HepG2 (cell line): ENCODE measurements at regions not wholly inside any gene's neighbourhood (a gene's known extent, or its start where the extent isn't known, plus 50 kb on each side); places are given as distances from the start of the nearest gene placed in this dataset.

Source experiments
- ATAC-seq: fragments of 200-7000 bp; cut with Tn5 transposase; 3 replicates; pipeline ENCODE4 v1.9.1; 2020; ENCODE audit warnings: mild to moderate bottlenecking, moderate library complexity
- BruUV-seq: library from RNA; stranded (reverse); fragments of 400-500 nt; replicated peaks from 2 replicates; lab custom pipeline; 2021; lab: Mats Ljungman, UMichigan
- CTCF ChIA-PET: fragments of 300-600 bp; formaldehyde crosslinking; extraction: SDS; loops from one replicate; lab custom pipeline; 2021; ENCODE audit warnings: low total read pairs, inconsistent platforms, low intra/inter-chr PET ratio; lab: Yijun Ruan, JAX
- POLR2A ChIA-PET: fragments of 350-600 bp; sonication (Branson Sonifier 250); formaldehyde crosslinking; loops from one replicate; lab custom pipeline; 2020; ENCODE audit warnings: antibody characterized with exemption, inconsistent platforms; lab: Yijun Ruan, JAX
- DNase-seq: peaks from one replicate; pipeline ENCODE4 v3.0.0-alpha.2; 2015; ENCODE audit warnings: low spot score
- FAIRE-seq: peaks from 3 replicates; lab custom pipeline; 2011; peaks lifted over from hg19 to GRCh38; lab: Jason Lieb, UNC
- H2AFZ ChIP-seq: one replicate; pipeline ENCODE4 v1.6.1; 2011; ENCODE audit warnings: low read length, inconsistent platforms
- H3K27ac ChIP-seq: fragments of 300-600 bp; 3 replicates; pipeline ENCODE4 v1.8.0; 2011; ENCODE audit warnings: mixed run types, mild to moderate bottlenecking, mixed read lengths, low read length, inconsistent platforms; ENCODE audit not compliant: insufficient read depth; ENCODE audit errors: extremely low read length
- H3K27me3 ChIP-seq, 2 experiments: fragments of 200-600 bp in 1 of 2; 2 replicates in 1 of 2; 3 replicates in 1 of 2; pipeline versions ENCODE4 v1.6.0 to v1.8.0; 2011; ENCODE audit warnings: low read length in 2 of 2, mild to moderate bottlenecking in 2 of 2, moderate library complexity in 2 of 2, inconsistent platforms in 1 of 2; ENCODE audit not compliant: insufficient read depth in 2 of 2, control insufficient read depth in 1 of 2
- H3K36me3 ChIP-seq, 2 experiments: fragments of 200-600 bp in 1 of 2; replicated peaks in 1 of 2; 2 replicates in 1 of 2; 3 replicates in 1 of 2; pipeline versions ENCODE4 v1.5.1 to v1.8.0; 2011; ENCODE audit warnings: low read length in 2 of 2, inconsistent platforms in 1 of 2; ENCODE audit not compliant: insufficient read depth in 2 of 2, control insufficient read depth in 1 of 2
- H3K4me1 ChIP-seq: 2 replicates; pipeline ENCODE4 v1.5.1; 2012; ENCODE audit warnings: low read length, inconsistent platforms; ENCODE audit not compliant: insufficient read depth
- H3K4me2 ChIP-seq: 2 replicates; pipeline ENCODE4 v1.6.0; 2011; ENCODE audit warnings: low read depth, low read length, inconsistent platforms
- H3K4me3 ChIP-seq, 3 experiments: fragments of 200-600 bp in 1 of 3; sonication (generic), shearing (Covaris generic) in 1 of 3; replicated peaks in 1 of 3; 2 replicates each; pipeline ENCODE4 v1.5.1; 2011 to 2016; ENCODE audit warnings: low read length in 3 of 3, inconsistent platforms in 2 of 3, low read depth in 2 of 3, mild to moderate bottlenecking in 2 of 3, control low read depth in 1 of 3, mixed read lengths in 1 of 3; ENCODE audit not compliant: insufficient read depth in 1 of 3
- H3K79me2 ChIP-seq: one replicate; pipeline ENCODE4 v1.6.1; 2011; ENCODE audit warnings: low read length, inconsistent platforms; ENCODE audit not compliant: insufficient read depth
- H3K9ac ChIP-seq: 2 replicates; pipeline ENCODE4 v1.6.0; 2011; ENCODE audit warnings: mild to moderate bottlenecking, low read depth, low read length, inconsistent platforms; ENCODE audit not compliant: insufficient read depth
- H3K9me3 ChIP-seq: 2 replicates; pipeline ENCODE4 v1.5.1; 2012; ENCODE audit warnings: mild to moderate bottlenecking, low read length
- H4K20me1 ChIP-seq: 2 replicates; pipeline ENCODE4 v1.6.0; 2011; ENCODE audit warnings: inconsistent platforms, mild to moderate bottlenecking, low read length, moderate library complexity; ENCODE audit not compliant: insufficient read depth
- ATF3 ChIP-seq: sonication (generic); formaldehyde crosslinking; IDR thresholded peaks from 2 replicates; pipeline ENCODE4 v1.4.0; 2020; ENCODE audit warnings: missing genetic modification reagents
- BRF2 ChIP-seq: sonication (generic); formaldehyde crosslinking; IDR thresholded peaks from 2 replicates; pipeline ENCODE4 v1.8.1; 2022; ENCODE audit warnings: mild to moderate bottlenecking, missing genetic modification reagents
- CCAR2 ChIP-seq: fragments of 200-400 bp; formaldehyde crosslinking; optimal IDR thresholded peaks from 2 replicates; pipeline ENCODE3; 2018; ENCODE audit warnings: low read depth, mild to moderate bottlenecking, low read length, moderate library complexity
- FOXO1 ChIP-seq: sonication (generic); formaldehyde crosslinking; IDR thresholded peaks from 2 replicates; pipeline ENCODE4 v1.4.0; 2020; ENCODE audit warnings: missing genetic modification reagents
- HNRNPK ChIP-seq: fragments of 200-400 bp; formaldehyde crosslinking; IDR thresholded peaks from 2 replicates; pipeline ENCODE4 v1.6.1; 2018; ENCODE audit warnings: low read length, low read depth, moderate library complexity, mild to moderate bottlenecking; ENCODE audit not compliant: poor library complexity, severe bottlenecking
- HOXA7 ChIP-seq: sonication (generic); formaldehyde crosslinking; IDR thresholded peaks from 2 replicates; pipeline ENCODE4 v1.8.1; 2022; ENCODE audit warnings: mild to moderate bottlenecking, missing genetic modification reagents, moderate library complexity
- MTF2 ChIP-seq: sonication (generic); formaldehyde crosslinking; IDR thresholded peaks from 2 replicates; pipeline ENCODE4 v1.5.0; 2020; ENCODE audit warnings: missing genetic modification reagents, borderline replicate concordance
- NCOA2 ChIP-seq: sonication (generic); formaldehyde crosslinking; IDR thresholded peaks from 2 replicates; pipeline ENCODE4 v1.8.0; 2022; ENCODE audit warnings: inconsistent platforms
- POLR2G ChIP-seq: fragments of 200-400 bp; formaldehyde crosslinking; IDR thresholded peaks from 2 replicates; pipeline ENCODE4 v1.6.1; 2018; ENCODE audit warnings: mild to moderate bottlenecking, low read depth, low read length, moderate library complexity
- RFXANK ChIP-seq: IDR thresholded peaks from 2 replicates; pipeline ENCODE4 v1.6.1; 2016
- SETDB1 ChIP-seq: sonication (generic); formaldehyde crosslinking; IDR thresholded peaks from 2 replicates; pipeline ENCODE4 v1.5.1; 2020; ENCODE audit warnings: missing genetic modification reagents, mild to moderate bottlenecking, borderline replicate concordance
- SMAD9 ChIP-seq: sonication (generic); formaldehyde crosslinking; IDR thresholded peaks from 2 replicates; pipeline ENCODE4 v1.5.1; 2020; ENCODE audit warnings: mild to moderate bottlenecking, missing genetic modification reagents
- TERF1 ChIP-seq: sonication (generic); formaldehyde crosslinking; IDR thresholded peaks from 2 replicates; pipeline ENCODE4 v1.8.0; 2022; ENCODE audit warnings: mild to moderate bottlenecking, missing genetic modification reagents, moderate library complexity
- ZMAT5 ChIP-seq: sonication (generic); formaldehyde crosslinking; IDR thresholded peaks from 2 replicates; pipeline ENCODE4 v1.5.0; 2020; ENCODE audit warnings: mild to moderate bottlenecking, low read depth, missing genetic modification reagents, borderline replicate concordance
- ZNF446 ChIP-seq: sonication (generic); formaldehyde crosslinking; IDR thresholded peaks from 2 replicates; pipeline ENCODE4 v1.5.0; 2020; ENCODE audit warnings: mild to moderate bottlenecking, missing genetic modification reagents
- ZNF503 ChIP-seq: sonication (generic); formaldehyde crosslinking; IDR thresholded peaks from 2 replicates; pipeline ENCODE4 v1.4.0; 2020; ENCODE audit warnings: missing genetic modification reagents
- ZNF747 ChIP-seq: sonication (generic); formaldehyde crosslinking; IDR thresholded peaks from 2 replicates; pipeline ENCODE4 v1.8.1; 2023; ENCODE audit warnings: missing genetic modification reagents, mild to moderate bottlenecking, borderline replicate concordance
- ZNF878 ChIP-seq: sonication (generic); formaldehyde crosslinking; IDR thresholded peaks from 2 replicates; pipeline ENCODE4 v1.8.1; 2023; ENCODE audit warnings: mild to moderate bottlenecking, missing genetic modification reagents, moderate library complexity
- WGBS: methylation state at CpG from one replicate; pipeline ENCODE4 v1.1.6; 2017; ENCODE audit warnings: low lambda C conversion rate; 5-methylcytosine and 5-hydroxymethylcytosine counted together
- in situ Hi-C: cut with HindIII; loops from 2 replicates; pipeline ENCODE4 v1.10.0; 2017; ENCODE audit warnings: low pct_unique_long_range_greater_than_20kb; ENCODE audit not compliant: extremely low pct_ligation_motif_present
- intact Hi-C: fragments of 100-400 bp; cut with micrococcal nuclease; formaldehyde crosslinking; loops from one replicate; pipeline ENCODE4 v1.10.0; 2022; ENCODE audit not compliant: unreplicated experiment
- TF ChIP-seq, protein P1 (sequence below): sonication (generic); formaldehyde crosslinking; IDR thresholded peaks from 2 replicates; pipeline ENCODE4 v1.5.0; 2020; ENCODE audit warnings: mild to moderate bottlenecking, missing genetic modification reagents, borderline replicate concordance

- in situ Hi-C loops (no loop called here), intact Hi-C loops (no loop called here)
- TF ChIP-seq ZNF747 (CRISPR knock-in tag) (no peak), ZNF446 (no peak), SMAD9 (CRISPR knock-in tag) (no peak), HNRNPK (no peak), ATF3 (CRISPR knock-in tag) (no peak), CCAR2 (no peak), TERF1 (CRISPR knock-in tag) (no peak), HOXA7 (no peak), ZMAT5 (CRISPR knock-in tag) (no peak), MTF2 (CRISPR knock-in tag) (no peak), NCOA2 (CRISPR knock-in tag) (no peak), SETDB1 (no peak), RFXANK (CRISPR knock-in tag) (no peak), BRF2 (CRISPR knock-in tag) (no peak), FOXO1 (CRISPR knock-in tag) (no peak), ZNF878 (CRISPR knock-in tag) (no peak), ZNF503 (no peak), POLR2G (no peak)
- TF ChIP-seq, protein P1, sequence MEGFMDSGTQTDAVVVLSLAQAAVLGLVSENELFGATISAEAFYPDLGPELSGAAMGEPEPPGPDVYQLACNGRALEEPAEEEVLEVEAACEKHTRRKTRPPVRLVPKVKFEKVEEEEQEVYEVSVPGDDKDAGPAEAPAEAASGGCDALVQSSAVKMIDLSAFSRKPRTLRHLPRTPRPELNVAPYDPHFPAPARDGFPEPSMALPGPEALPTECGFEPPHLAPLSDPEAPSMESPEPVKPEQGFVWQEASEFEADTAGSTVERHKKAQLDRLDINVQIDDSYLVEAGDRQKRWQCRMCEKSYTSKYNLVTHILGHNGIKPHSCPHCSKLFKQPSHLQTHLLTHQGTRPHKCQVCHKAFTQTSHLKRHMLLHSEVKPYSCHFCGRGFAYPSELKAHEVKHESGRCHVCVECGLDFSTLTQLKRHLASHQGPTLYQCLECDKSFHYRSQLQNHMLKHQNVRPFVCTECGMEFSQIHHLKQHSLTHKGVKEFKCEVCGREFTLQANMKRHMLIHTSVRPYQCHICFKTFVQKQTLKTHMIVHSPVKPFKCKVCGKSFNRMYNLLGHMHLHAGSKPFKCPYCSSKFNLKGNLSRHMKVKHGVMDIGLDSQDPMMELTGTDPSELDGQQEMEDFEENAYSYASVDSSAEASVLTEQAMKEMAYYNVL (CRISPR knock-in tag): no peak
Observed at GRCh38 chr13:50709058-50709457, 134.4 kb downstream of the DLEU7 start.

More at GRCh38 chr13:50709058-50709457, 134.4 kb downstream of the DLEU7 start:
- no peaks in the 10 kb centered on the region for H3K27me3 ChIP-seq
- DNase-seq: no peak
- CTCF ChIA-PET: no interaction called here
- POLR2A ChIA-PET: interaction anchor here (1.3 kb wide), 1 partner anchor 8 kb away, joined by 3 read pairs; no protein-coding TSS in a partner anchor
- no peaks in the 10 kb centered on the region for H3K4me1 ChIP-seq
- no peak overlapping the region for H3K9ac ChIP-seq
- H3K36me3 ChIP-seq: peaks cover 1 to 6% of the 10 kb centered on the region in 2 experiments; a peak in 2 of 5 replicates
- BruUV-seq: no TSS peak
- H4K20me1 ChIP-seq: no peaks in the 10 kb centered on the region
- no peak overlapping the region for H3K27ac ChIP-seq
- H2AFZ ChIP-seq: no peak overlapping the region
- 85% methylated on average over 2 of the region's 2 CpGs for WGBS
- no peak for FAIRE-seq
- no peak for ATAC-seq
- H3K4me3 ChIP-seq: no peak overlapping the region
- no peaks in the 10 kb centered on the region for H3K9me3 ChIP-seq
- no peaks in the 10 kb centered on the region for H3K79me2 ChIP-seq
- H3K4me2 ChIP-seq: no peak overlapping the region
